Erythroblast (primary cell): ENCODE measurements at regions not wholly inside any gene's neighbourhood (a gene's known extent, or its start where the extent isn't known, plus 50 kb on each side); places are given as distances from the start of the nearest gene placed in this dataset.

Experiments
- GATA1 ChIP-seq: IDR thresholded peaks from 2 replicates; pipeline ENCODE4 v1.6.1; 2011; ENCODE audit warnings: low read depth, mild to moderate bottlenecking, control low read depth, low read length, moderate library complexity
- POLR2A ChIP-seq: IDR thresholded peaks from 2 replicates; pipeline ENCODE4 v1.6.1; 2011; ENCODE audit warnings: mild to moderate bottlenecking, low read length

- TF ChIP-seq POLR2A, result no peak
- no peak for TF ChIP-seq GATA1
Measured at GRCh38 chr4:155552180-155552579, 114.5 kb upstream of the GUCY1A1 start.
